Heart right ventricle (tissue), 16 donors: ENCODE measurements at regions not wholly inside any gene's neighbourhood (a gene's known extent, or its start where the extent isn't known, plus 50 kb on each side); places are given as distances from the start of the nearest gene placed in this dataset.

Experiments used
- ATAC-seq, 8 donors: fragments of 200-7000 bp; cut with Tn5 transposase; one replicate each; pipeline ENCODE4 v1.9.1; 2020; ENCODE audit warnings: mild to moderate bottlenecking in 8 of 8, moderate library complexity in 8 of 8, moderate number of reproducible peaks in 1 of 8
- DNase-seq, 2 donors: peaks; one replicate each; pipeline ENCODE4 v3.0.0-alpha.2; 2020
- H3K27ac ChIP-seq, 10 donors: fragments of 200-600 bp; sonication (generic) in 2 of 10; one replicate each; pipeline versions ENCODE4 v1.5.0 to v1.8.0; 2020 to 2022; ENCODE audit warnings: mild to moderate bottlenecking in 3 of 10
- H3K27me3 ChIP-seq, 7 donors: fragments of 200-600 bp; one replicate each; pipeline ENCODE4 v1.8.0; 2021 to 2022; ENCODE audit warnings: mild to moderate bottlenecking in 2 of 7
- H3K36me3 ChIP-seq, 9 donors: fragments of 200-600 bp; sonication (generic) in 1 of 9; one replicate each; pipeline versions ENCODE4 v1.5.0 to v1.8.0; 2020 to 2022; ENCODE audit warnings: mild to moderate bottlenecking in 2 of 9
- H3K4me1 ChIP-seq, 9 donors: fragments of 200-600 bp; sonication (generic) in 1 of 9; one replicate each; pipeline versions ENCODE4 v1.5.0 to v1.8.0; 2020 to 2022; ENCODE audit warnings: mild to moderate bottlenecking in 4 of 9
- H3K4me3 ChIP-seq, 10 donors: fragments of 200-600 bp; sonication (generic) in 2 of 10; one replicate each; pipeline versions ENCODE4 v1.5.0 to v1.8.0; 2020 to 2022; ENCODE audit warnings: mild to moderate bottlenecking in 7 of 10, moderate library complexity in 2 of 10
- H3K9me3 ChIP-seq, 11 donors: fragments of 200-600 bp in 10 of 11; sonication (generic) in 2 of 11; one replicate each; pipeline versions ENCODE4 v1.5.0 to v1.8.0; 2013 to 2022; ENCODE audit warnings: mild to moderate bottlenecking in 2 of 11, control low read depth in 1 of 11, moderate library complexity in 1 of 11
- WGBS, 2 donors: extraction: QIAGEN DNeasy Blood & Tissue Kit; methylation state at CpG; one replicate each; pipeline ENCODE4 v1.1.7; 2013; ENCODE audit warnings: inconsistent platforms in 1 of 2; 5-methylcytosine and 5-hydroxymethylcytosine counted together
- intact Hi-C, 10 donors: fragments of 100-400 bp; cut with DNase I; formaldehyde crosslinking; loops; one replicate each; pipeline versions ENCODE4 v1.11.1 to v1.14.2; 2022
- TF ChIP-seq, protein P1 (sequence below), 9 donors: fragments of 200-600 bp; sonication (generic) in 2 of 9; IDR thresholded peaks; one replicate each; pipeline versions ENCODE4 v1.5.0 to v1.8.0; 2021 to 2022; ENCODE audit warnings: antibody characterized with exemption in 9 of 9, mild to moderate bottlenecking in 5 of 9, moderate library complexity in 1 of 9
- donor health status: Arrhythmogenic right ventricular cardiomyopathy.
- donor health status: ischemic (EF 13 %, LVEDD 7.1; RV severe dilation, severe dysfunction).
- donor health status: healthy with polysubstance abuse.
- donor health status: DM: no; HTN: yes; CAD: no.
- donor health status: DM: no; HTN: no; CAD: no.
- donor health status: ischemic (EF 25% LVEDD 6.9; RV normal size, moderate dysfunction).
- donor health status: ischemic (EF 25% LVEDD 5.7; RV mildly dilated, moderate dysfunction).
- donor health status: healthy.
- donor health status: DM: yes; HTN: yes; CAD: no.
- donor health status: Ischemic cardiomyopathy.
- donor health status: ischemic (EF 35%, LVEDD 5.7; RV mildly dilated, moderate dysfunction).
- donor health status: nonischemic (EF 11% LVEDD 7.7; RV severe dilation, severe dysfunction).
- donor health status: DM: yes; HTN: yes; CAD: no.
- donor health status: PGD.
- donor health status: ischemic (EF 29% LVEDD 5.4; RV normal size, mild dysfunction).
- donor health status: nonischemic (EF 23%, LVEDD 6.1; RV moderate dilation, normal function).

DNA sequence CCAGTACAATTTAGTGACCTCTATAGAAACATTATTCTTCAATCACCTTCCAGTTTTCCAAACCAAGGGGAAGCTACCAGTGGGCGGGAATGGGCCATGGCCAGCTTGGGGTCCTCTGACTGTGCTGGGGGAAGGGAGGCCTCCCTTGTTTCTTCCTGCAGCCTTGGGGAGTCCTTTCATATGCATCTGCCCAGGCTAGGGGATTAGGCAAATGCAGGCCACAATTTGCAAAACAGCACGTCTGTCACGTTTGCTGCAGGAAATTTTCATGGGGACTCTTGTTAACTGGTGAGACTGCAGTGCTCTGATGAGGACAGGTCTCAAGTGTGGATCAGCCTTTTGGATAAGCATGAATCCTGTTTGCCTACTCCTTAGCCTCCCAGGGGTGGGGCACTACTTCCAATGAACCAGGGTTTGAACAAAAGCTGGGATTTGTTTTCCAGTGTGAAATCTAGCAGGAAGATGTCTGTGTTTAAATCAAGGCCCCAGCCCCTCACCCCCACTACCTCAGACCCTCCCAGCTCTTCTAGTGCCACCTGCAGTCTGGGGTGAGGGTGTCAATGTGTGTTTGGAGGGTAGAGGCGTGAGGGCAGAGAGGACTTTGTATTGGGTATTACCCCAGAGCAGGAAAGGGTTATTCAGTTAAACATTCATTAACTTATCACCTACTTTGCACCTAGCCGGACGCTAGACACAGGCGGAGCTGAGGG, 219.9 kb downstream of the OPA1 start:
- TF ChIP-seq, protein P1, sequence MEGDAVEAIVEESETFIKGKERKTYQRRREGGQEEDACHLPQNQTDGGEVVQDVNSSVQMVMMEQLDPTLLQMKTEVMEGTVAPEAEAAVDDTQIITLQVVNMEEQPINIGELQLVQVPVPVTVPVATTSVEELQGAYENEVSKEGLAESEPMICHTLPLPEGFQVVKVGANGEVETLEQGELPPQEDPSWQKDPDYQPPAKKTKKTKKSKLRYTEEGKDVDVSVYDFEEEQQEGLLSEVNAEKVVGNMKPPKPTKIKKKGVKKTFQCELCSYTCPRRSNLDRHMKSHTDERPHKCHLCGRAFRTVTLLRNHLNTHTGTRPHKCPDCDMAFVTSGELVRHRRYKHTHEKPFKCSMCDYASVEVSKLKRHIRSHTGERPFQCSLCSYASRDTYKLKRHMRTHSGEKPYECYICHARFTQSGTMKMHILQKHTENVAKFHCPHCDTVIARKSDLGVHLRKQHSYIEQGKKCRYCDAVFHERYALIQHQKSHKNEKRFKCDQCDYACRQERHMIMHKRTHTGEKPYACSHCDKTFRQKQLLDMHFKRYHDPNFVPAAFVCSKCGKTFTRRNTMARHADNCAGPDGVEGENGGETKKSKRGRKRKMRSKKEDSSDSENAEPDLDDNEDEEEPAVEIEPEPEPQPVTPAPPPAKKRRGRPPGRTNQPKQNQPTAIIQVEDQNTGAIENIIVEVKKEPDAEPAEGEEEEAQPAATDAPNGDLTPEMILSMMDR (IDR thresholded peaks at IDR 0.05): no peak
- ATAC-seq: no peak

DNA sequence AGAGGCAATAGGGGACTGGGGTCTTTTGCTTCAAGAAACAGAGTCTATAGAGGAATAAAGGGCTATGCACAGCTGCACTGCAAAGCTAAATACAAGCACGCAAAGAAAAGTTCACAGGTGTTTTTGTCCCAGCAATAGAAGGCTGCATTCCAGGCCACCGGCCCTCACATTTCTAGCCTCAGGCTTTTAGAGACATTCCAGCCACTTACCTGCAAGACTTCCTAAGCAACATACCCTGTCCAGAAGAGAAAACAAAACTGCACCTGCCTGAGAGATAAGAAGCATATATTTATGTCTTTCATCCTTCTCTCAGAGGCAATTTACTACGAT, 220.5 kb downstream of the OPA1 start:
- ATAC-seq (no peak), DNase-seq (no peak)
- intact Hi-C loops: no loop called here
- Histone ChIP-seq H3K4me1 (peaks cover 0 to 28% (median 13%) of the 10 kb centered on the region in 9 donors), H3K36me3 (no peaks in the 10 kb centered on the region), H3K27ac (no peak overlapping the region), H3K9me3 (no peaks in the 10 kb centered on the region), H3K27me3 (peaks cover 0 to 18% (median 0%) of the 10 kb centered on the region in 7 donors), H3K4me3 (no peak overlapping the region)
- TF ChIP-seq, protein P1 (IDR thresholded peaks at IDR 0.05): no peak
- WGBS, 2 donors: 98 to 100% methylated on average over 3 of the region's 3 CpGs

More for the DNA sequence above, 219.9 kb downstream of the OPA1 start:
- intact Hi-C loops: no loop called here
- no peaks in the 10 kb centered on the region for H3K9me3 ChIP-seq
- no peak for DNase-seq
- H3K4me1 ChIP-seq: peaks cover 0 to 27% (median 13%) of the 10 kb centered on the region in 9 donors
- peaks cover 0 to 18% (median 0%) of the 10 kb centered on the region in 7 donors for H3K27me3 ChIP-seq
- 96 to 97% methylated on average over 7 of the region's 7 CpGs for WGBS, 2 donors
- H3K27ac ChIP-seq: no peak overlapping the region
- H3K4me3 ChIP-seq: no peak overlapping the region
- H3K36me3 ChIP-seq: no peaks in the 10 kb centered on the region

DNA sequence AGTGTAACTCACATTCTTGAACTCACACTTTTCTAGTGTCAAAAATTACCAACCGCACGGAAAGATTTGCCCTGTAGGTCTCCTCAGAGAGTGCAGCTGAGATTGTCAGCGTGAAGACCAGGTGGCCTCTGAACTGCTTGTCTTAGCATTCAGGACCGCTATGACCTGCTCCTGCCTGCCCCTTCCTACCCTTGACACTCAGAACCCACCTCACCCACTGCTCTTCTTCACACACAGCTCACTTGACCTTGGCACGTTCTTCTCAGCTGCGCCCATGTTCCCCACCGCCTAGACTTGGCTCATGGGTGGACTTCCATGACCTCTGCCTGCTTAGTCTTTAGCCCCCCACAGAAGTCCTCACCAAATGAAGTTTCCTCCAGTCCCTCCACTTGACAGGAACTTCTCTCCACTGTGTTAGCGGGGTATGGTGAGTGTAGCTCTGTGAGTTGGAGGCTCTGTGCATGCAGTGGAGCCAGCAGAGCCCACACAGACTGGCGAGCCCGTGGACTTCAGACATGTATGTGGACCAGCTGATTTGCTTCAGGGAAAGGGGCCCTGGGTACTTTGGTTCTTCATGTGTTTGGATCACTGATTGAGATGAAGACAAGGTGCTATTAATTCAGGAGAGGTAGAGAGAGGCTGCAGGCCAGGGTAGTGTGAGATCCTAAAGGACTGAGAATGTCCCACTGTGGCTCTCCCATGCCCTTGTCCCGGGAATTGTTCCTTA, 221.3 kb downstream of the OPA1 start:
- Histone ChIP-seq H3K27ac (no peak overlapping the region), H3K27me3 (peaks cover 0 to 13% (median 0%) of the 10 kb centered on the region in 7 donors), H3K4me3 (no peak overlapping the region), H3K9me3 (no peaks in the 10 kb centered on the region), H3K4me1 (peaks cover 0 to 28% (median 13%) of the 10 kb centered on the region in 9 donors), H3K36me3 (no peaks in the 10 kb centered on the region)
- DNase-seq (no peak), ATAC-seq (no peak)
- 93% methylated on average over 11 of the region's 11 CpGs for WGBS, 2 donors
- intact Hi-C loops: no loop called here
- TF ChIP-seq, protein P1 (IDR thresholded peaks at IDR 0.05): no peak

DNA sequence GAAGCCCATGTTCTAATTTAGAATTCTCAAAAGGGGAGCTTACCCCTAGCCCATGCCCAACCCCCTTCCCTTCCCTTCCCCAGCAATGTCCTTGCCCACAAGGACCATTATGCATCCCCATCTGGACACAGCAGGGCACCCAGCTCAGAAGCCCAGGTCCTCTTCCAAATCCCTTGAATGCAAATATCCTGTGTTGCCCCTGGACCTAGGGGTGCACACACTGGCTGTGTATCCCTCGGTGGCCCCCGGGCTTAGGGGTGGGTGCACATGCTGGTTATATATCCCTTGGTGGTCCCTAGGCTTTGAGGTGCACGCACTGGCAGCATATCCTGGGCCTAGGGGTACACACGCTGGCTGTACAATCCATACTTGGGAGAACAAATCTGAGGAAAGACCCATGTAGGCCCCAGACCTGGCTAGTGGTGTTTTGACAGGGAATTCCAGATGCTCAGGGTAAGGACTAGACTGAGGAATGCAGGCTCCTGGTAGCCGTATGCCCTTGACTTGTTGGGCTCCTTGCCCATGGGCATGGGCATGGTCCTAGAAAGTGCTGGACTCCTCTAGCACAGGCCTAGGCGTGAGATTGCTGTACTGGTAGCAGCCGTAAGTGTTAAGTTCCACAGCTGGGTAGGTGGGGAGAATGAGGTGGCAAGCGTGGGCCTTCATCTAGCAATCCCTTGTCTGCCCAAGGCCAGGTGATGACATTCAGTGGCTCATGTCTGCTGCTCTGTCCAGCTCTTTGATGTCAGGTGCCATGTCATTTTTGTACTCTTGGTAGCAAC, 222.4 kb downstream of the OPA1 start:
- H3K27ac ChIP-seq: peak overlapping the region in 2 of 10 donors; percentile 54 to 57
- no peak for ATAC-seq
- intact Hi-C loops: no loop called here

More for the DNA sequence above, 222.4 kb downstream of the OPA1 start:
- Histone ChIP-seq H3K4me1 (peaks cover 0 to 28% (median 13%) of the 10 kb centered on the region in 9 donors), H3K4me3 (no peak overlapping the region), H3K27me3 (peaks cover 0 to 12% (median 0%) of the 10 kb centered on the region in 7 donors), H3K36me3 (no peaks in the 10 kb centered on the region), H3K9me3 (no peaks in the 10 kb centered on the region)
- 89 to 96% methylated on average over 8 of the region's 8 CpGs for WGBS, 2 donors
- DNase-seq: no peak
- TF ChIP-seq, protein P1 (IDR thresholded peaks at IDR 0.05): no peak
